Left forelimb (tissue), 1 donor: ENCODE measurements at regions not wholly inside any gene's neighbourhood (a gene's known extent, or its start where the extent isn't known, plus 50 kb on each side); places are given as distances from the start of the nearest gene placed in this dataset.

Experiments used
- DNase-seq: peaks from one replicate; pipeline ENCODE4 v3.0.0-alpha.2; 2018; ENCODE audit warnings: low spot score

- DNase-seq = no peak
Measured at GRCh38 chr14:22477569-22478194, 111.3 kb downstream of the DAD1 start.

DNA sequence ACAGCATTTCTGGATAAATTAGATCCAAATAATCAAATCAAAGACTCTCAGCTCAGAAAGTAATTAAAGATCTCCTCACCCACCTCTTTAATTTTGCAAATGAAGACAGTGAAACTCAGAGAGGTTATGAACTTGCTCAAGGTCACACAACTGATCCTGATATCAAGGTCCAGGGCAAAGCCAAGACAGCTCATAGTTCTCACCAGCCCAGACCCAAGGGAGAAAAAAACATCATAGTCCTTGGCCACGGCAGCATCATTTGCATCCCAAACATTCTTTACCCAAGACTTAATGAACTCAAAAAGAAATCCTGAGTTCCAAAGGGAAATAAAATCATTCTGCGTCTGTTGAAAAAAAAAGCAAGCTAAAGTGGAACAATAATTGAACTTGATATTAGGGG lies 112.1 kb downstream of the DAD1 start:
- no peak for DNase-seq

DNA sequence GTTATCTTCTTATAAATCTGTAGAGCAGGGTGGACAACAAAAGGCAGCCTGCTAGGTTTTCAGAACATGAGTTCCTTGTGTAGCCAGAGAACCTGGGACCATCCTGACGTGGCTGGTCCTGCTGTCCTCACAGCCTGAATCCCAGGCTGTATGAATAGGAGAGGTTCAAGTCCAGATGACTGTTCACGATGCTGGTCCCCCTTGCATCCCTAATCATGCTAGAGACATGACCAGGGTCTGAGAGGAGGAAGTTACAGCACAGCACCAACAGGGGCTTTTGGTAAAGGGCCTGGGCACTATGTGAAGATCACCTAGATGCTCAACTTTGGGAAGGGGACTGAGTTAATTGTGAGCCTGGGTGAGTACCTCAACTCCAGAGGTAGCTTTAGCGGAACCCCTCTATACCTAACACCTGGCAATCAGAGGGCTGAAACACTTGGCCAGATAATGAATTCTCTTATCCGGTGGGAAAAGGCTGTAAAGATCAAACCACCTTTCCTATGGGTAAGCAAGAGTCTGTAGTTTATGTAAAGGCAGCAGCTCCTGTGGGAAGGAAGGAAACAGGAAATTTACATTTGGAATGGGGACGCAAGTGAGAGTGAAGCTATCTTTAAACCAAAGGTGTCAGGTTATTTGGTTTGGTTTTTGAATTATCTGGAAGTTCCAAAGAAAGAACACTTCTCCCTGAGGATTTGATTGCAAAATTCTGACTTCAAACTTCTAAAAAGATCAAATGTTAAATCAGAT lies 112.8 kb downstream of the DAD1 start:
- DNase-seq = no peak

DNA sequence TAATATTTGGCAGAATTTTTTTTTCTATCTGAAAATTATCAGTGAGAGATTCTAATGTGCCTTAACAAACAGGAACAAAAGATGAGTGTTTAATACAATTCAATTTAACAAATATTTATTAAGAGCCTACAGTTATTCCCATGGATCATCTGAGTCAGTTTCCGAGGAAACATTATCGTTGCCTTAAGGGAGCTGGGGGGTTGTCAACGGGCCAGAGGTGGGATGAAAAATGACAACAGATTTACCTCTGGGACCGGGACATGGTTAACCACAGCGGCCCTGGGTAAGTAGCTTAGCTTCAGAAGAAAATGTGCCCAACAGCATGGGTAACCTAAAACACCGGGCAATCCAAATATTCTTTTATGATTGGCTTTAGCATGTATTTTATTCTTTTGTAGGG lies 113.6 kb downstream of the DAD1 start:
- DNase-seq = no peak

DNA sequence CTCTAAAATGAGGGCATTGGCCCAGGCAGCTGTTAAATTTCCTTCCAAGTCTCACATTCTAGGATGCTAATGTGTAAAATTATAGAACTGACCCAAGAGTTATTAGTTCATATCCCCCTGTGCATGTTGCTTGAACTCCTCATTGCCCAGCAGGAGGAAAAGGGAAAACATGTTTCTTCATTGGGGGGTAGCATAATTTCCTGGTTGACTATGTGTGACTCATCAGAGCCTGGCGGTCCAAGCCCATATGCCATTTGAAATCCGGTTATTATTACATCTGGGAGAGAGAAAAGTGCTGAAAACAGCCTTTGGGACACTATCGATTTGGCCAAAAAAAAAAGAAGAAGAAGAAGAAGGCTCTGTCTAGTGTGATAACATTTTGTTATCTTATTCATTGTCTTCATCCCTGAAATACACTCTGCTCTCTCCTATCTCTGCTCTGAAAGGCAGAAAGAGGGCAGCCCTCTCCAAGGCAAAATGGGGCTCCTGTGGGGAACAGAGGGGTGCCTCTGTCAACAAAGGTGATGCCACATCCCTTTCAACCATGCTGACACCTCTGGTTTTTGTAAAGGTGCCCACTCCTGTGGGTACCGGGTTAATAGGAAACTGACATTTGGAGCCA lies 114.2 kb downstream of the DAD1 start:
- peak; percentile 12 for DNase-seq

DNA sequence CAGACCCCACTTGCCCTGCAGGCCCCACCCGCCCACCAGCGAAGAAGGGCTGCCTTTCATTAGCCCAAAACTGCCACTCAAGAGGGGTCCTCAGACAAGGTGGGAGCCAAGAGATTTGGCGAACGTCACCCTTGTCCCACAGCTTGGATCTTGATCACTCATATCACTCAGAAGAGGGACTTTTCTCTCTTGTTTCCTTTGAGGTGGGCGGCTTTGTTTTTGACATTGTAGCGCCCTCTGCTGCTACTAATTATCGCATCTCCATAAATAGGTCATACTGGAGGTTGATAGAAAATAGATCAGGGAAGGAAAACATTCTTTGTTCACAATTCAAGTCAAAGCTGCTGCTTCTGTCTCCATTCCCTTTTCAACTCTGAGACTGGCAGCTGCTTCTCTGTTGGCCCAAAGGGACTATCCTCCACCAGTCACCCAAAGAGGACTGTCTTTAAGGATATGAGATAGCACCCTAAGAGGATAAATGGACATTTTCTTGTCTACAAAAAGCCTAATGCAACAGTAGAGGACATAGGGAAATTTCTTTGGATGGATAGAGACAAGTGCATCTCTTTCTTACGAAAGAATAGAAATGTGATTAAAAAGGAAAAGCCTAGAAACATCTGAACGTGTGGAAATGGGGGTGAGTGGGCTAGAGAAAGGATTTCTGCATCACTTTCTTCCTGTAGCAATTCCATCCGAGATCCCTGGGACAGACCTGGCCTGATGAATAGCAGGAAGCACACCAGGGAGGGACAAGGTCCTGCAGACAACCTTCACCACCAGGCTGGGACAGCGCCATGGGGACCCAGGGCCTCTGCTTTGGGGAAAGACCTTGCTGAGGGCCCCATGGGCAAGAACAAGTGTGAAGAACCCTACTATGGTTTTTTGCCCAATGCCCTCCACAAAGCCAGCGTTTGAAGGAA lies 115.8 kb downstream of the DAD1 start:
- peak; percentile 31 for DNase-seq

DNA sequence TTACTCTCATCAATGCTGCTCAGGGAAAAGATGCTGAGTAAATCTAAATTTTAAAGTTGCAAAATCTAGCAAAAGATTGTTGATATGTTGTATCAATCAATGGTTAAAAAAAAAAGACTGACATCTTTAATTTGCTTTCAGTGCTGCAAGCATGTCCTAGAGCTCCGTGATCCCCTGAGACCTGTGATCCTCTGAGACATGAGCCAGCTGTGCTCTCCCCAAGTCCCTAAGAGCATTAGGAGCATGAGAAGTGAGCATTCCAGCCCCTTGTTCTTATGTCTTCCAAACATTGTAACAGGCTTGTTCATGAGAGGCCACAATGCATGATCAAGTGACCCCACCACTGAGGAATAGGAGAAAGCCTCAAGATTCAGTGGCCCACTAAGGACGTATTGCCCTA lies 116.6 kb downstream of the DAD1 start:
- DNase-seq = no peak

- no peak for DNase-seq
Measured at GRCh38 chr14:22471545-22472121, 117.4 kb downstream of the DAD1 start.

DNA sequence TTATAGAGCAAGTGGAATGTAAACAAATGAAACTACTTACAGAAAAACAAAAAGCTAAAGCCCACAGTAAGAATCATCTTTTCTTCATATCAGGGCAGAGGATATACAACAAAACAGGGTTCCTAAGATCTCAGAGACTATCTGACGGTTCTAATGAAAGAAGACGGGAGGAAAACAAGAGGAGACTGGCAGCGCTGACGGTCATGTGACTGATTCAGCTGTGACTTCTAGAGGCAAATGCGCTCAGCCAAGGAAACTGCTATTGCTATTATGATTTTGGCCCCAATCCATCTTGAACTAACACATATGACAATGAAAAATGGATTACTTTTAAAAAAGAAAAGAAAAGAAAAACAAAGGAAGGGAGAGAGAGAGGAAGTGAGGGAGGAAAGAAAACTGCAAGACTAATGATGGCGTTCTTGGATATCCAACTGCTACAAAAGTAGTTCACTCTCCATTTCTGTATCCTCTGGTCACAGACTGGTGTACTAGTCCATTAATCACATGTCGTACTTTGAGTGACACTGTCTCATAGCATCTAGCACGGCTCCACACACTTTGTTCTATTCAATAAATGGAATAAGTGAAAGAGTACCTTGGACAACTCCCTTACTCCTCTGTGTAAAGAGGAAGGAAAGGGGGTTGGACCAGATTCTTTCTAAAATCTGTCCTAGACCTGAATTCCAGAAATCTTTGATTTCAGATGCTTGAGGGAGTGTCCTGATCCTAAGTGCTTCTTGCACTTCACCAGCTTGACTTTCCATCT lies 119.3 kb downstream of the DAD1 start:
- no peak for DNase-seq

DNA sequence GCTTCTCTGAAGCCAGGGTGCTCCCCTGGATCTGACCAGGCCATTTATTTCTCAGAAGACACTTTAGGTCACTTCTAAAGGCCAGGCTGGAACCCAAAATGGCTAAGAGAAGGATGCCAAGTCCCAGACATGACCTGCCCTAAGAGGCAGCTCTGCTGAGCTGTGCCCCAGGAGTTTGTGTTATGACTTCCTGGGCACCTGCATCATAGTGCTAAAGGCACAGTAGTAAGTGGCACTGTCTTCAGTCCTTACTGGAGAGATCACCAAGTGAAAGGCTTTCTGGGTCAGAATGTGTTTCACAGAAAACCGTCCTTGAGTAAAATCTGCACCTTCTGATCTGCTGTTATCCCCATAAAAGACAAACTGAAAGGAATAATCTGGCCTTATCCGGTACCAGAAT lies 120.2 kb downstream of the DAD1 start:
- no peak for DNase-seq

DNA sequence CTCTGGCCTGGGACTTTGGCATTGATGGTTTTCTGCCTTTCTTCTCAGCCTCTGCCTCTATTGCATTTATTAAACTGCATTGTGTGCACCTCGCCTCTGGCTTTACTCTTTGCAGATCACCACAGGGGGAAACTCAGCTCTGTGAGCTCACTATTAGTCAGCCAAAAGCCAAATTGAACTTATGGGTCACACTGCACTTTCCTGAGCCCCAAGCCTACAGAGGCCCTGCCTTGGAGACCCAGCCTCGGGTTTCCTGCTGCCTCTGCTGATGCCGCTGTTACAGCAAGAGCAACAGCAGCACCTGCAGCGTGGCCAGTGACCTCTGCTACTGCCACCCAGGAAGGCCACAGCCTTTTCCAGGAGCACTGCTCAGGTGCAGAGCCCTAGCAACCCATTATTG lies 122.5 kb downstream of the DAD1 start:
- DNase-seq = no peak

- DNase-seq = no peak
Measured at GRCh38 chr14:22465201-22465840, 123.7 kb downstream of the DAD1 start.

- DNase-seq = no peak
Measured at GRCh38 chr14:22464422-22465142, 124.4 kb downstream of the DAD1 start.

- DNase-seq = no peak
Measured at GRCh38 chr14:22463763-22464173, 125.3 kb downstream of the DAD1 start.

- DNase-seq = no peak
Measured at GRCh38 chr14:22462923-22463322, 126.1 kb downstream of the DAD1 start.

- no peak for DNase-seq
Measured at GRCh38 chr14:22460461-22461195, 128.4 kb downstream of the DAD1 start.

- DNase-seq = no peak
Measured at GRCh38 chr14:22458737-22459136, 130.3 kb downstream of the DAD1 start.

DNA sequence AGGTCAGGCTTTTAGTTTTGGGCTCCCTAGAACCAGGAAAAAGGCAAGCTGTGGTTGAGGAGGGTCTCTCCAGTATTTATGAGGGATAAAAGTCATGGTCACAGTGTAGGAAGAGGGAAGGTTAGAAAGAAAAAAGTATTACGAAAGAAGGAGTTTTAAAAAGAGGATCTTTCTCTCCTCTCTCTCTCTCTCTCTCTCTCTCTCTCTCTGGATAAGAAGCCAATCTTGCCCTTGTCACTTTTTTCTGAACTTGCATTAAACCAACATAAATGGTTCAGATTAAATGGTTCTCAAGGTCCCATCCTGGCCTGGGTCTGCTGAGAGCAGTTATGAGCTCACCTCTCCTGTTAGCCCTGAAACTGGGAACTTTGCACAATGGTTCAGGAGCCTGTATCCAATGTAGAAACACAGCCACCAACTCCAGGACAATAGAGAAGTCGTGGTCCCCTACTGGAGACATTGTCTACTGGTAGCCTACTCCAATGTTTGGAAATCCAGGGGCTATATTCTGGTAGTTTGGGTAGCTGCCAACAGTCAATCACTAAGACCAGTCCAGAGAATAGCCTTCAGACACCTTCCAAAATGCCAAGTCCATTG lies 131.9 kb downstream of the DAD1 start:
- DNase-seq = no peak

DNA sequence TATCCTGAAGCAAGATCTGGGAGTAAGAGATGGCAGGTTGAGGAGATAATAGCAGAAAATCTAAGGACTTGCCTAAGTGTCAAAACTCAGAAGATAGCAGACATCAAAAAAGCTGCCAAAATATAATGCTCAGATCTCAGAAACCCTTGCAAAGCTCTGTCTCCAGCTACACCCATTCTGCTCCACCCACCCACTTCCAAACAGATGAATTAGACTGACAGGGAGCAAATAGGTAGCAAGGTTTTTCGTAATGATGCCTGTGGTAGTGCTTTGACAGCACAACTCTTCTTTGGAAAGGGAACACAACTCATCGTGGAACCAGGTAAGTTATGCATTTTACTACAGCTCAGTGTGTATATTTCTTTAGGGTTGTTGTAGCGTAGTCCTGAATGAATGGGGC lies 132.6 kb downstream of the DAD1 start:
- DNase-seq = no peak
